ENCODE measurements at regions not wholly inside any gene's neighbourhood (a gene's known extent, or its start where the extent isn't known, plus 50 kb on each side); places are given as distances from the start of the nearest gene placed in this dataset.

DNA sequence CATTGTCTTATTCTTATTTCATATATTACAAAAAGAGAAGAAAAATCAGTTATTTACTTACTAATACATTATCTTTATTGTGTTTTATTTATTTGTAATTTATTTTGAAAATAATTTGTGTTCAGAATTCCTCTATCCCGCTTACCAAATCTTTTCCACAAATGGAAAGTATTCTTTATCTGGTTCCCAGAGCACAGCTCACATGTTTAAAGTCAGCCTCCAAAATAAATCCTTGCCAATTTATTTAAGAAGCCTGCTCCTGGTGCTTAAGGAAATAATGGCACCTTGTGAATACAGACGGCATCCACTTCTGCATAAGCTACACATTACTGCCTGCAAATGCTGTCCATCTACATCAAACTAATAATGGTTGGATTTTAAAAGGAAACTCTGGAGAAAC, 435.4 kb downstream of the MTRR start:
- Histone ChIP-seq H3K4me3 (no peak overlapping the region), H3K27ac (no peak overlapping the region), H3K4me1 (no peaks in the 10 kb centered on the region), H3K9me3 (no peaks in the 10 kb centered on the region), H3K27me3 (no peaks in the 10 kb centered on the region), H3K36me3 (no peaks in the 10 kb centered on the region)
- ATAC-seq (no peak), DNase-seq (no peak)
- TF ChIP-seq, protein P1, sequence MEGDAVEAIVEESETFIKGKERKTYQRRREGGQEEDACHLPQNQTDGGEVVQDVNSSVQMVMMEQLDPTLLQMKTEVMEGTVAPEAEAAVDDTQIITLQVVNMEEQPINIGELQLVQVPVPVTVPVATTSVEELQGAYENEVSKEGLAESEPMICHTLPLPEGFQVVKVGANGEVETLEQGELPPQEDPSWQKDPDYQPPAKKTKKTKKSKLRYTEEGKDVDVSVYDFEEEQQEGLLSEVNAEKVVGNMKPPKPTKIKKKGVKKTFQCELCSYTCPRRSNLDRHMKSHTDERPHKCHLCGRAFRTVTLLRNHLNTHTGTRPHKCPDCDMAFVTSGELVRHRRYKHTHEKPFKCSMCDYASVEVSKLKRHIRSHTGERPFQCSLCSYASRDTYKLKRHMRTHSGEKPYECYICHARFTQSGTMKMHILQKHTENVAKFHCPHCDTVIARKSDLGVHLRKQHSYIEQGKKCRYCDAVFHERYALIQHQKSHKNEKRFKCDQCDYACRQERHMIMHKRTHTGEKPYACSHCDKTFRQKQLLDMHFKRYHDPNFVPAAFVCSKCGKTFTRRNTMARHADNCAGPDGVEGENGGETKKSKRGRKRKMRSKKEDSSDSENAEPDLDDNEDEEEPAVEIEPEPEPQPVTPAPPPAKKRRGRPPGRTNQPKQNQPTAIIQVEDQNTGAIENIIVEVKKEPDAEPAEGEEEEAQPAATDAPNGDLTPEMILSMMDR (IDR thresholded peaks at IDR 0.05) = no peak
- intact Hi-C loops (cut with DNase I) = no loop called here

DNA sequence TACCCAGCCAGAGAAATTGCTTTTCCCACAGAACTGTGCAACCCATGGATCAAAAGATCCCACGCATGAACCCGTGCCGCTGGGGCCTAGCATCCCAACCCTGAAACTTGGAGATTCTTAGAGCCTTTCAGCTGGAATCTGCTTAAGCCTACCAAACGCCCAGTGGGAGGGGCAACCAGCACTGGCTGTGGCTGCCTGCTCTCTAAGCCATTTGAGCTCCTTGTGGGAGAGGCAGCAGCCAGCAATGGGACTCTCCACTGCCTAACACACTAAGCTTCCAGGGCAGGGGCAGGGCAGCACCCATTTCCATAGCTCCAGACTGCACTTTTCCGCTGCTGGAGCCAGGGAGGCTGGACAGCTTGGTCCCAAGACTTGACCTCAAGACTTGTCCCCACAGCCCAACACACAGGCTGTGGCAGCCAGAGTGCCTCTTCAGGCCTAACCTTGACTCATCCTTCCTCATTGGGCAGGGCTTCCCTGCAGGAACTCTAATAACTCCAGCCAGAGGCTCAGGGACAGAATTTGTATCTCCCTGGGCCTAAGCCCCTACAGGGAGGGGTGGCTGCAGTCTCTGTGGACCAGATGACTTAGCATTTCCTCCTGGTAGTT, 437.4 kb downstream of the MTRR start:
- no peak for DNase-seq
- ATAC-seq = no peak

DNA sequence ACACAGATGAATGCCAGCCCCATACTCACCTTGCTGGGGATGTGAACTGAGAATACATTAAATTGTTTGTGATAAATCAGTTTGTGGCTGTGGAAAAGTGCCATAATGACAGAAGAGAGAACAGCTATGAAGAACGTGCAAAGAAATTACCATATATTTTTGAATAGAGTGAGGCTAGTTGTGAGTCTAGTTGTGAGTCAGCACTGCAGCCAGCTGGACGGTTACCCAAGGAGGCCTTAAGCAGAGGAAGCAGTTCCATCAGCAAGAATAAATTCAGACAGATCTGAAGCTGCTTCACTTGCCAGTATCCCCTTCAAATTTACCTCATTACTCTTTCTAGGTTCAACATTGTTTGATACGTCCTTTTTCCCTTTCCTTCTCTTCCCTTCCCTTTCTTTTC, 446.0 kb downstream of the MTRR start:
- intact Hi-C loops (cut with DNase I) = no loop called here
- Histone ChIP-seq H3K9me3 (no peaks in the 10 kb centered on the region), H3K27ac (no peak overlapping the region), H3K4me3 (no peak overlapping the region), H3K36me3 (no peaks in the 10 kb centered on the region), H3K4me1 (no peaks in the 10 kb centered on the region), H3K27me3 (no peaks in the 10 kb centered on the region)
- ATAC-seq (no peak), DNase-seq (no peak)
- TF ChIP-seq, protein P1 (IDR thresholded peaks at IDR 0.05) = no peak

More for the DNA sequence above, 437.4 kb downstream of the MTRR start:
- Histone ChIP-seq H3K36me3 (no peaks in the 10 kb centered on the region), H3K4me3 (no peak overlapping the region), H3K27ac (no peak overlapping the region), H3K4me1 (no peaks in the 10 kb centered on the region), H3K9me3 (no peaks in the 10 kb centered on the region), H3K27me3 (no peaks in the 10 kb centered on the region)
- intact Hi-C loops (cut with DNase I) = no loop called here
- TF ChIP-seq, protein P1 (IDR thresholded peaks at IDR 0.05) = no peak

DNA sequence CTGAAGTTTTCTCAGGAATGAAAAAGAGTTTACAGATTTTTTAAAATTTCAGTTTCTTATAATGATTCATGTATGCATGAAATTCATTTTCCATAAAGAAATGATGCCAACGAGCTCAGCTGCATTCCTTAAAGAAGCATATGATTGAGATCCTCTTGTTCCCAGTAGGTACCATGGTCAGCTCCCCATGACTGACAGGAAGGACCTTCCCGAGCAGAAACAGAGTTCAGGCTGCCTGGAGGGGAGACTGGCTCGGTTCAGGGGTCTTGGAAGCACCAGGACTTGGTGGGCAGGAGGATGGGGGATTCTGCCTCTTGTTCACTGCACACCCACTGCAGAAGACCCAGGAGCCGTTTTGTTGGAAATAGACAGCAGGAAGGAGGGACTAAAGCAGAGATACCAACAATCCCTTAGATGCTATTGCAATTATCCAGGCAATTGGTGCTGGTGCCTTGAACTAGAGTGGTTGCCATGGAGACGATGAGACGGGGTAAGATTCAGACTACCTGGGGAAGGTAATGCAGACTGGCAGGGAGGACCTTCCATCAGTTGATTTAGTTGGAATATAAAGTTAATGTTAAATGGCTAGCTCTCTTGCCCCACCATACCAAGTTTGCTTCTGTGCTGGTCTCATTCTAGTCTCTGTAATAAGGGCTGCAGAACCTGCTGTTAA, 447.8 kb downstream of the MTRR start:
- DNase-seq (no peak), ATAC-seq (no peak)
- no peaks in the 10 kb centered on the region for H3K4me1 ChIP-seq
- TF ChIP-seq, protein P1 (IDR thresholded peaks at IDR 0.05) = no peak
- no peak overlapping the region for H3K27ac ChIP-seq
- H3K4me3 ChIP-seq = no peak overlapping the region
- H3K9me3 ChIP-seq = no peaks in the 10 kb centered on the region
- H3K36me3 ChIP-seq = no peaks in the 10 kb centered on the region
- H3K27me3 ChIP-seq = no peaks in the 10 kb centered on the region
- intact Hi-C loops (cut with DNase I) = no loop called here

DNA sequence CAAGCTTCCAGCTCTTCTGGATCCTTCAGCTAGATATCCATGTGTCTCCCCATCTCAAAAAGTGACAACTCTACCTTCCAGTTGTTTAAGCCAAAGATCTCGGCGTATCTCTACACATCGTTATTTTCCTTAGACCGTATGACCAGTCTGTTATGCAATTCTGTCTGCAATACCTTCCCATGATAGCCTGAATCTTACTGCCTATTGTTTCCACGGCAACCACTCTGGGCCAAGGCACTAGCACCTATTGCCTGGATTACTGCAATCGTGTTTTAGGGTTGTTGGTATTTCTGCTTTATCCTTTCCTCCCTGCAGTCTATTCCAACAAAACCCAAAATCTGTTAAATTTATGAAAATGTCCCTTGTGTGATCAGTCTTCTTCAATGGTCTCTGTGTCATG, 448.4 kb downstream of the MTRR start:
- Histone ChIP-seq H3K27me3 (no peaks in the 10 kb centered on the region), H3K27ac (no peak overlapping the region), H3K36me3 (no peaks in the 10 kb centered on the region), H3K4me1 (no peaks in the 10 kb centered on the region), H3K9me3 (no peaks in the 10 kb centered on the region), H3K4me3 (no peak overlapping the region)
- ATAC-seq (no peak), DNase-seq (no peak)
- TF ChIP-seq, protein P1 (IDR thresholded peaks at IDR 0.05) = no peak
- intact Hi-C loops (cut with DNase I) = no loop called here
